ENCODE measurements at regions not wholly inside any gene's neighbourhood (a gene's known extent, or its start where the extent isn't known, plus 50 kb on each side); places are given as distances from the start of the nearest gene placed in this dataset.

DNA sequence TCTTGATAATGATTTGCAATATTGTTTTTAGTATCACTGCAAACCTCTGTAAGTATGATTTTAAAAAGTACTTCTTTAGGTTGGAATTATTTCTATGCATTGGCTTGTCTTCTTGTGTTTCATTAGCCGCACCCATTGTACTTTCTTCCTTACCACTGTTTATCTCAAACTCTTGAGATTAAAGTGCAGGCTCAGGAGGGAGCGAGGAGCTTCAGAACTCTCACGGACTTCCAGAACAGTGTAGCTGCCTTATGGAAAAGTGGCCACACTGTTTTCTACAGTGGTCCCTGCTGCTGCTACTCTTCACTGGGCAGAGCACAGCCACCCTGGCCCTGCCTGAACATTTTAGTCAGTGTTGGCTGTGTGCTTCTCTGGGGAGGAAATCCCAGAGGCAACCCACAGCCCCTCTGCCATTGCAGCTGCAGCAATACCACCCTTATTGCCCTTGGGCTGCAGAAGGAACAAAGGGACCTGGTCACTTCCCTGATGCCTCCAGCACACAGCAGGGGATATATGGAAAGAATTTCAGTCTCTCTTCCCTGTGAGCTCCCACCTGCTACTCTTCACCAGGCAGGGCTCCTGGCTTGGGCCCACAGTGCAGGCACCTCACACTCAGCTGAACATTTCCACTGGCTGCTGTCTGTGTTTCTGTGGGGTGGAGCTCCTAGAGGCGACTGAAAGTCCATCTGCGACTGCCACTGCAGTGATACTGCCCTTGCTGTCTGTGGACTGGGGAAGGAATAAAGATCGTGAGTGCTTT lies 91.7 kb upstream of the MAP3K4 start:
- no peak for DNase-seq

- no peak for DNase-seq
Observed at GRCh38 chr6:160911949-160912348, 79.6 kb upstream of the MAP3K4 start.

GRCh38 chr6:160912411-160912810 lies 79.2 kb upstream of the MAP3K4 start:
- DNase-seq: no peak

DNA sequence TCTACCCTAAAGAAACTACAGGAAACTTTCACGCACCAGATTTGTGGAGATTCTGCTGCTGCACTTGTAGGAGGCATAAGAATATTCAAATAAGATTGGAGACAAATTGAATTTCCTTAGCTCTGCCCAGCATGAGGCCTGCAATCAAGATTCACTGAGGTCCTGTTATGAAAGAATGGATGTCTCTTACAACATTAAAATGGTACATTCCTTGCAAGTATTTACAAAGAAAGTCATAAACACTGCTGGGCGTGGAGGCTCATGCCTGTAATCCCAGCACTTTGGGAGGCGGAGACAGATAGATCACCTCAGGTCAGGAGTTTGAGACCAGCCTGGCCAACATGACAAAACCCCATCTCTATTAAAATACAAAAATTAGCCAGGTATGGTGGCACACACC lies 74.0 kb upstream of the MAP3K4 start:
- no peak for DNase-seq

DNA sequence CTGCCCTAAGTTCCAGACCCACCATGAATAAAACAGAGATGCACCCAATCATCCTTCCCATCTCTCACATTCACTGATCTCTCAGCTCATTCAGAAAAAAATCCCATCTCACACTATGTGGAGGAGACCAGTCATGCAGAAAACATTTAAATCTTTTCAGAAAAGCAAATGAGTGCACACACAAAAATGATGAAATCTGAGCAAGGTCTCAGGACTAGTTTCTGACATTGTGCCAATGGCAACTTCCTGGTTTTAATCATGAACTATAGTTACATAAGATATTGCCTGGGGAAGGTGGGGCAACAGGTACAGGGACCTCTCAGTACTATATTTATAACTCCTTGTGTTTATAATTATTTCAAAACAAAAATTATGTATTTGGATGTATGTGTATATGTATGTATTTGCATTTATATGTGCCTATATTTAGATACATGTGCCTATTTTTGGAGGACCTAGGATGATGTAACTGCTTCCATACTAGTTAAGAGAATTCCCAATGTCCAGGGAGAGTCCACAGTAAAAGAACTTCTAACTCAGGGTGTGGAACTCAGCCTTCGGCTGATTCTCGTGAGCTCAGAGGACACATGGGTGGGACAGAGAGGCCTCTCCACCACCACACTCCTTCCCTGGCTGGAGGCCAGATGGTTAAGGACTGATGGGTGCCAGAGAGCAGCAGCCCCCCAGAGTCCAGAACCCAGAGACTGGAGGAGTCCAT lies 71.7 kb upstream of the MAP3K4 start:
- DNase-seq: no peak

- no peak for DNase-seq
Observed at GRCh38 chr6:160921095-160921494, 70.5 kb upstream of the MAP3K4 start.

GRCh38 chr6:160926281-160927276 lies 65.0 kb upstream of the MAP3K4 start:
- no peak for DNase-seq

- no peak for DNase-seq
Observed at GRCh38 chr6:160927416-160927815, 64.2 kb upstream of the MAP3K4 start.

DNA sequence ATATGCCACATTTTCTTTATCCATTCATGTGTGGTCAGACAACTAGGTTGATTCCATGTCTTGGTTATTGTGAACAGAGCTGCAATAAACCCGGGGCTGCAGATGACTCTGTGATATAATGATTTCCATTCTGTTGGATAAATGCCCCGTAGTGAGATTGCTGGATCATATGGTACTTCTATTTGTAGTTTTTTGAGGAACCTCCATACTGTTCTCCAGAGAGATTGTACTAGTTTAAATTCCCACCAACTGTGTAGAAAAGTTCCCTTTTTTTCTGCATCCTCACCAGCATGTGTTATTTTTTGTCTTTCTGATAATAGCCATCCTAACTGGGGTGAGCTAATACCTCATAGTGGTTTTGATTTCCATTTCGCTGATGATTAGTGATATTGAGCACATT lies 62.2 kb upstream of the MAP3K4 start:
- no peak for DNase-seq

DNA sequence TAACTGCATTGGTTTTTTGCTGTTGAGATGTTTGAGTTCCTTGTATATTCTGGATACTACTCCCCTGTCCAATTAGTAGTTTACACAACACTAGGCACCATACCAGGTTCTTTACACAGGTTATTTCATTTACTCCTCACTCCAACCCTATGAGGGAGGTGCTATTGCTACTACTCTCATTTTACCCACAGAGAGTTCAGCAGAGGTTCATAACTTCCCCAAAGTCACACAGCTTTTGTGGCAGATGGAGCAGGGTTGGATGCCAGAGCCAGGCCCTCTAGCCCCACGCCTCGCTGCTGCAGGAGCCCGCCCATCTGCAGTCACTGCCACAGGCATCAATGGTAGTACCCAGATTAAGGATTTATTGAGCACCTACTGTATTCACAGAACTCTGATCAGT lies 61.7 kb upstream of the MAP3K4 start:
- no peak for DNase-seq

GRCh38 chr6:160930547-160931377 lies 60.8 kb upstream of the MAP3K4 start:
- DNase-seq: peak; percentile 10

DNA sequence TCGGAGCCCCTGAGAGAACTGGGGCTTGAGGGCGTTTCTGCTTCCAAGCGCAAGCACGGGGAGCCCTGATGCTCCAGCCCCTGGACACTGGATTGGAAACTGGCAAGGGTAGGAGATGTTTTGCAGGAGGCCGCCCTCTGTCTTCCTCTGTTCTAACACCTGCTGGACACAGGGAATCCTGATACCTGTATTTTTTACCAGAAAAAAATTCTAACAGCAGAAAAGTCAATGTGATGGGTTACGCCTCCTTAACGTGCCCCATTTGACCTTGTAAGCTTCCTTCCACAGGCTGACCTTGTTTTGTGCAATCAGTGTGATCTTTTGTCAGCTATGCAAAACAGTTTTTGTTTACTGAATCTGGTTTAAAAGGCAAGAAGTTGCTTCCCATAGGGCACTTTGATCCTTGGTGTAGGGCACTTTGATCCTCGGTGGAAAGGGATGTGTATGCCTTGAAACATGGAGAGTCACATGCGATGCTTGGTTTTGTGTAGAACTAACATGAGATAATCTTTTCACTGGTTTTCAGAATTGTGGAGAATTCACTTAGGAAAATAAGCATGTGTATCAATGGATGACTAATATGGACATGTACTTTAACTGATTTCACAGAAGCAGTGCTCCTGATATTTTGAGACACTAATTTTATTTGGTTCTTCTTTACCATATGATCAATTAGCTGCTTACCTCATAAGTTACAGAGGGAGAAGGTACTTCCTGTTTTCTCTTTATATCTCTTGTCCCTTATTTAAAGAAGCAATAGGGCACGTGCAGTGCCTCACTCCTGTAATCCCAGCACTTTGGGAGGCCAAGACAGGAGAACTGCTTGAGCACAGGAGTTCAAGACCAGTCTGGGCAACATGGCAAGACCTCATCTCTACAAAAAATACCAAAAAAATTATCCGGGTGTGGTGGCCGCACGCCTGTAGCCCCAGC lies 59.9 kb upstream of the MAP3K4 start:
- DNase-seq: no peak

DNA sequence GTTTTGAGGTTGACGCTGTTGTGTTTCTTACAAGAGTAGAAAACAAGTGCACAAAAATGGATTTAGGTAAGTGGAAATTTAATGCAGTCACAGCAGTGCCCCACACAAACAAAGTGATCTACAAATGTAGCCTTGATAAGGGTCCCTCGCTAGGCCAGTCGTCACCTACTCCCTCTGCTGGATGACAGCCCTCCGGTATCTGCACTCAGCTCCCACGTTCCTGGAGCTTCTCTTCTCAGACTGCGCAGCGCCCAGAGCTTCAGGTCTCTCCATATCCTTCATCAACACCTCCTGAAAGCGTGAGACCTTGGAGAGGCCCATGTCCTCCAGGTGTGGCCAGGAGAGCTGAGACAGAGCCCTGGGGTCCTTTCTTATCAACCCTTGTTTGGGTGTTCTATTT lies 58.3 kb upstream of the MAP3K4 start:
- no peak for DNase-seq

GRCh38 chr6:160934157-160934556 lies 57.4 kb upstream of the MAP3K4 start:
- DNase-seq: no peak

GRCh38 chr6:160940197-160940596 lies 51.4 kb upstream of the MAP3K4 start:
- no peak for DNase-seq

All from NCI-H446 treated with DMSO at 0.1 percent for 48 hours (cell line).